ENCODE measurements at regions not wholly inside any gene's neighbourhood (a gene's known extent, or its start where the extent isn't known, plus 50 kb on each side); places are given as distances from the start of the nearest gene placed in this dataset.

DNA sequence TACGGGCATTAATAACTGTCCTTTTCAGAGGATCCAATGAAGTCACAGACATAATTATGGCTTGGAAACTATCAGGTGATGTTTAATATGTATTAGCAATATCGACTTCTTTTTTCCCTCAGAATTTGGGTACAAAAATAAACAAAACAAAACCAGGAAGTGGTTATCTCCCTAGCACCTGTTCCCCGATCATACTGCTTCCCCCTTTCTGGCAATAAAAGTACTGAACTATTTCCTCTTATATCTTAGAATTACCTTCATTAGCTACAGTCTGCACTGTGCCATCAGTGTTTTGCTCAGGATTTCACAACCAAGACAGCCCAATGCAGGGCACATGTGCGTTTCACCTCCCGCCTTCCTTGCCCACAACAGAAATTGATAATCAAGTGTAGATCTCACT is 216.9 kb upstream of the BTBD3 start:
- TF ChIP-seq, protein P1, sequence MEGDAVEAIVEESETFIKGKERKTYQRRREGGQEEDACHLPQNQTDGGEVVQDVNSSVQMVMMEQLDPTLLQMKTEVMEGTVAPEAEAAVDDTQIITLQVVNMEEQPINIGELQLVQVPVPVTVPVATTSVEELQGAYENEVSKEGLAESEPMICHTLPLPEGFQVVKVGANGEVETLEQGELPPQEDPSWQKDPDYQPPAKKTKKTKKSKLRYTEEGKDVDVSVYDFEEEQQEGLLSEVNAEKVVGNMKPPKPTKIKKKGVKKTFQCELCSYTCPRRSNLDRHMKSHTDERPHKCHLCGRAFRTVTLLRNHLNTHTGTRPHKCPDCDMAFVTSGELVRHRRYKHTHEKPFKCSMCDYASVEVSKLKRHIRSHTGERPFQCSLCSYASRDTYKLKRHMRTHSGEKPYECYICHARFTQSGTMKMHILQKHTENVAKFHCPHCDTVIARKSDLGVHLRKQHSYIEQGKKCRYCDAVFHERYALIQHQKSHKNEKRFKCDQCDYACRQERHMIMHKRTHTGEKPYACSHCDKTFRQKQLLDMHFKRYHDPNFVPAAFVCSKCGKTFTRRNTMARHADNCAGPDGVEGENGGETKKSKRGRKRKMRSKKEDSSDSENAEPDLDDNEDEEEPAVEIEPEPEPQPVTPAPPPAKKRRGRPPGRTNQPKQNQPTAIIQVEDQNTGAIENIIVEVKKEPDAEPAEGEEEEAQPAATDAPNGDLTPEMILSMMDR (conservative IDR thresholded peaks at IDR 0.05; ENCODE audit: low read depth, low read length) = no peak
- TF ChIP-seq POLR2A (IDR thresholded peaks at IDR 0.05; ENCODE audit: low read depth, low read length) = no peak
